Neural progenitor cell (in vitro differentiated cells): ENCODE measurements at regions not wholly inside any gene's neighbourhood (a gene's known extent, or its start where the extent isn't known, plus 50 kb on each side); places are given as distances from the start of the nearest gene placed in this dataset.
A peak's percentile ranks its signal among the peaks of the same experiment; 100 is the strongest.

Experiments used
- CTCF ChIP-seq: fragments of 200-600 bp; sonication (generic); IDR thresholded peaks from 2 replicates; pipeline ENCODE4 v1.5.1; 2017; ENCODE audit warnings: antibody characterized with exemption, mild to moderate bottlenecking
- EZH2 ChIP-seq: fragments of 200-600 bp; sonication (generic); IDR thresholded peaks from 2 replicates; pipeline ENCODE4 v1.6.1; 2017; ENCODE audit warnings: antibody characterized with exemption, mild to moderate bottlenecking, moderate library complexity

- TF ChIP-seq CTCF, result peak; percentile 15
- no peak for TF ChIP-seq EZH2
Measured at GRCh38 chr6:17001188-17001587, 100.7 kb upstream of the STMND1 start.
